WTC11 (cell line): ENCODE measurements at regions not wholly inside any gene's neighbourhood (a gene's known extent, or its start where the extent isn't known, plus 50 kb on each side); places are given as distances from the start of the nearest gene placed in this dataset.

Experiments
- ATAC-seq: fragments of 200-7000 bp; cut with Tn5 transposase; 2 replicates; pipeline ENCODE4 v1.10.0; 2021; ENCODE audit warnings: mild to moderate bottlenecking, moderate library complexity
- CTCF ChIA-PET: fragments of 300-600 bp; sonication (Branson Sonifier 250); formaldehyde crosslinking; loops from one replicate; lab custom pipeline; 2021; ENCODE audit warnings: antibody characterized with exemption; lab: Charles Lee
- POLR2A ChIA-PET: fragments of 350-600 bp; sonication (Branson Sonifier 250); formaldehyde crosslinking; loops from one replicate; lab custom pipeline; 2021; ENCODE audit warnings: antibody characterized with exemption; lab: Charles Lee
- DNase-seq: peaks from one replicate; pipeline ENCODE4 v3.0.0; 2021; ENCODE audit warnings: low spot score
- H3K27ac Mint-ChIP-seq: 2 replicates; pipeline ENCODE4 v1.8.0; 2021; ENCODE audit warnings: mixed read lengths
- H3K27me3 Mint-ChIP-seq: 2 replicates; pipeline ENCODE4 v1.8.0; 2021; ENCODE audit warnings: low read depth, mild to moderate bottlenecking, moderate library complexity, mixed read lengths
- H3K36me3 Mint-ChIP-seq: 2 replicates; pipeline ENCODE4 v1.8.0; 2021; ENCODE audit warnings: mixed read lengths
- H3K4me1 Mint-ChIP-seq: 2 replicates; pipeline ENCODE4 v1.8.0; 2022; ENCODE audit warnings: mixed read lengths
- H3K4me3 Mint-ChIP-seq: 2 replicates; pipeline ENCODE4 v1.8.0; 2021; ENCODE audit warnings: mild to moderate bottlenecking, moderate library complexity, mixed read lengths
- H3K9me3 Mint-ChIP-seq: 2 replicates; pipeline ENCODE4 v1.8.0; 2021; ENCODE audit warnings: mixed read lengths
- CDX4 ChIP-seq: fragments of 250-450 bp; sonication (Bioruptor Pico); IDR thresholded peaks from 2 replicates; pipeline ENCODE4 v1.9.0; 2021; ENCODE audit warnings: moderate library complexity, mild to moderate bottlenecking, inconsistent platforms, borderline replicate concordance
- EMX1 ChIP-seq: fragments of 250-450 bp; sonication (Bioruptor Pico); IDR thresholded peaks from 2 replicates; pipeline ENCODE4 v1.8.0; 2021; ENCODE audit warnings: mild to moderate bottlenecking
- FOXP1 ChIP-seq: sonication (generic); formaldehyde crosslinking; IDR thresholded peaks from 2 replicates; pipeline ENCODE4 v1.8.0; 2022; ENCODE audit warnings: missing genetic modification reagents, mild to moderate bottlenecking, moderate library complexity, borderline replicate concordance
- FOXP4 ChIP-seq: sonication (generic); formaldehyde crosslinking; IDR thresholded peaks from 2 replicates; pipeline ENCODE4 v1.8.0; 2022; ENCODE audit warnings: mild to moderate bottlenecking, missing genetic modification reagents
- GTF2I ChIP-seq: fragments of 250-450 bp; sonication (Bioruptor Pico); conservative IDR thresholded peaks from 2 replicates; pipeline ENCODE4 v1.4.0; 2021; ENCODE audit warnings: mild to moderate bottlenecking
- HMGXB4 ChIP-seq: sonication (generic); formaldehyde crosslinking; IDR thresholded peaks from 2 replicates; pipeline ENCODE4 v1.8.1; 2023; ENCODE audit warnings: mild to moderate bottlenecking, moderate library complexity, missing genetic modification reagents
- KAT7 ChIP-seq: sonication (generic); formaldehyde crosslinking; IDR thresholded peaks from 2 replicates; pipeline ENCODE4 v1.8.1; 2023; ENCODE audit warnings: missing genetic modification reagents, mild to moderate bottlenecking, borderline replicate concordance
- MAX ChIP-seq: sonication (generic); formaldehyde crosslinking; IDR thresholded peaks from 2 replicates; pipeline ENCODE4 v1.8.0; 2022; ENCODE audit warnings: mild to moderate bottlenecking, missing genetic modification reagents
- NFATC4 ChIP-seq: fragments of 250-450 bp; sonication (Bioruptor Pico); IDR thresholded peaks from 2 replicates; pipeline ENCODE4 v1.9.0; 2021; ENCODE audit warnings: mild to moderate bottlenecking
- NR1H2 ChIP-seq: sonication (generic); formaldehyde crosslinking; IDR thresholded peaks from 2 replicates; pipeline ENCODE4 v1.9.0; 2021; ENCODE audit warnings: mild to moderate bottlenecking, moderate library complexity, missing genetic modification reagents
- NR3C1 ChIP-seq: sonication (generic); formaldehyde crosslinking; conservative IDR thresholded peaks from 2 replicates; pipeline ENCODE4 v1.8.1; 2023; ENCODE audit warnings: low read depth, mild to moderate bottlenecking, missing genetic modification reagents
- PRDM15 ChIP-seq: sonication (generic); formaldehyde crosslinking; IDR thresholded peaks from 2 replicates; pipeline ENCODE4 v1.8.0; 2022; ENCODE audit warnings: missing genetic modification reagents
- PRRX2 ChIP-seq: fragments of 250-450 bp; sonication (Bioruptor Pico); IDR thresholded peaks from 2 replicates; pipeline ENCODE4 v1.8.0; 2021; ENCODE audit warnings: mild to moderate bottlenecking
- STAT6 ChIP-seq: sonication (generic); formaldehyde crosslinking; conservative IDR thresholded peaks from 2 replicates; pipeline ENCODE4 v1.8.1; 2023; ENCODE audit warnings: mild to moderate bottlenecking, low read depth, missing genetic modification reagents, moderate library complexity
- TEAD4 ChIP-seq: sonication (generic); formaldehyde crosslinking; IDR thresholded peaks from 2 replicates; pipeline ENCODE4 v1.8.0; 2022; ENCODE audit warnings: mild to moderate bottlenecking, missing genetic modification reagents
- ZNF138 ChIP-seq: sonication (generic); formaldehyde crosslinking; conservative IDR thresholded peaks from 2 replicates; pipeline ENCODE4 v1.8.1; 2022; ENCODE audit warnings: mild to moderate bottlenecking, moderate library complexity, missing genetic modification reagents
- ZNF219 ChIP-seq: sonication (generic); formaldehyde crosslinking; IDR thresholded peaks from 2 replicates; pipeline ENCODE4 v1.8.0; 2023; ENCODE audit warnings: missing genetic modification reagents, mild to moderate bottlenecking, borderline replicate concordance
- TF ChIP-seq, protein P1 (sequence below): fragments of 250-450 bp; sonication (Bioruptor Pico); IDR thresholded peaks from 2 replicates; pipeline ENCODE4 v1.8.0; 2021; ENCODE audit warnings: mild to moderate bottlenecking
- TF ChIP-seq, protein P2 (sequence below): sonication (generic); formaldehyde crosslinking; IDR thresholded peaks from 2 replicates; pipeline ENCODE4 v1.8.1; 2022; ENCODE audit warnings: missing genetic modification reagents, borderline replicate concordance

GRCh38 chr20:60591172-60591799 is 633.1 kb downstream of the CDH26 start:
- no peak overlapping the region for H3K4me3 Mint-ChIP-seq
- POLR2A ChIA-PET, result no interaction called here
- DNase-seq (no peak), ATAC-seq (no peak)
- H3K4me1 Mint-ChIP-seq, result peaks cover 24% of the 10 kb centered on the region
- no peaks in the 10 kb centered on the region for H3K27me3 Mint-ChIP-seq
- no peak for TF ChIP-seq EMX1 (CRISPR knock-in tag)
- TF ChIP-seq FOXP1 (CRISPR knock-in tag), result no peak
- TF ChIP-seq NFATC4 (CRISPR knock-in tag), result no peak
- TF ChIP-seq TEAD4 (CRISPR knock-in tag), result no peak
- TF ChIP-seq KAT7 (CRISPR knock-in tag), result no peak
- TF ChIP-seq, protein P1, sequence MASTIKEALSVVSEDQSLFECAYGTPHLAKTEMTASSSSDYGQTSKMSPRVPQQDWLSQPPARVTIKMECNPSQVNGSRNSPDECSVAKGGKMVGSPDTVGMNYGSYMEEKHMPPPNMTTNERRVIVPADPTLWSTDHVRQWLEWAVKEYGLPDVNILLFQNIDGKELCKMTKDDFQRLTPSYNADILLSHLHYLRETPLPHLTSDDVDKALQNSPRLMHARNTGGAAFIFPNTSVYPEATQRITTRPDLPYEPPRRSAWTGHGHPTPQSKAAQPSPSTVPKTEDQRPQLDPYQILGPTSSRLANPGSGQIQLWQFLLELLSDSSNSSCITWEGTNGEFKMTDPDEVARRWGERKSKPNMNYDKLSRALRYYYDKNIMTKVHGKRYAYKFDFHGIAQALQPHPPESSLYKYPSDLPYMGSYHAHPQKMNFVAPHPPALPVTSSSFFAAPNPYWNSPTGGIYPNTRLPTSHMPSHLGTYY (CRISPR knock-in tag), result no peak
- TF ChIP-seq HMGXB4 (CRISPR knock-in tag), result no peak
- TF ChIP-seq ZNF219 (CRISPR knock-in tag), result no peak
- no peak for TF ChIP-seq FOXP4 (CRISPR knock-in tag)
- no peak overlapping the region for H3K27ac Mint-ChIP-seq
- peaks cover 32% of the 10 kb centered on the region for H3K9me3 Mint-ChIP-seq
- no peaks in the 10 kb centered on the region; the same call in 1 of the 2 replicates for H3K36me3 Mint-ChIP-seq
- CTCF ChIA-PET, result no interaction called here

- POLR2A ChIA-PET, result no interaction called here
- CTCF ChIA-PET, result no interaction called here
- Mint-ChIP-seq H3K4me1 (0 out of 2 replicates have a peak, but pooled peaks cover 2% of the 10 kb centered on the region), H3K9me3 (peaks cover 52% of the 10 kb centered on the region), H3K27me3 (peaks cover 32% of the 10 kb centered on the region), H3K27ac (no peak overlapping the region), H3K4me3 (no peak overlapping the region), H3K36me3 (peaks cover 14% of the 10 kb centered on the region)
- DNase-seq (no peak), ATAC-seq (no peak)
- TF ChIP-seq STAT6 (CRISPR knock-in tag) (no peak), GTF2I (no peak), MAX (CRISPR knock-in tag) (no peak), PRDM15 (CRISPR knock-in tag) (no peak), NR1H2 (no peak), PRRX2 (CRISPR knock-in tag) (no peak), ZNF138 (no peak), CDX4 (no peak), NR3C1 (CRISPR knock-in tag) (no peak)
- TF ChIP-seq, protein P2, sequence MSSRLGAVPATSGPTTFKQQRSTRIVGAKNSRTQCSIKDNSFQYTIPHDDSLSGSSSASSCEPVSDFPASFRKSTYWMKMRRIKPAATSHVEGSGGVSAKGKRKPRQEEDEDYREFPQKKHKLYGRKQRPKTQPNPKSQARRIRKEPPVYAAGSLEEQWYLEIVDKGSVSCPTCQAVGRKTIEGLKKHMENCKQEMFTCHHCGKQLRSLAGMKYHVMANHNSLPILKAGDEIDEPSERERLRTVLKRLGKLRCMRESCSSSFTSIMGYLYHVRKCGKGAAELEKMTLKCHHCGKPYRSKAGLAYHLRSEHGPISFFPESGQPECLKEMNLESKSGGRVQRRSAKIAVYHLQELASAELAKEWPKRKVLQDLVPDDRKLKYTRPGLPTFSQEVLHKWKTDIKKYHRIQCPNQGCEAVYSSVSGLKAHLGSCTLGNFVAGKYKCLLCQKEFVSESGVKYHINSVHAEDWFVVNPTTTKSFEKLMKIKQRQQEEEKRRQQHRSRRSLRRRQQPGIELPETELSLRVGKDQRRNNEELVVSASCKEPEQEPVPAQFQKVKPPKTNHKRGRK (CRISPR knock-in tag), result no peak
- TF ChIP-seq, all 79 proteins: peak for 0
Observed at GRCh38 chr20:60598528-60598927, 640.3 kb downstream of the CDH26 start.
